Mesendoderm (in vitro differentiated cells): ENCODE measurements at regions not wholly inside any gene's neighbourhood (a gene's known extent, or its start where the extent isn't known, plus 50 kb on each side); places are given as distances from the start of the nearest gene placed in this dataset.

ENCODE experiments used
- DNase-seq: peaks from one replicate; pipeline ENCODE4 v3.0.0; 2013
- H2AK5ac ChIP-seq: 2 replicates; pipeline ENCODE4 v1.6.1; 2013; ENCODE audit warnings: low read length, inconsistent platforms
- H2BK120ac ChIP-seq: 2 replicates; pipeline ENCODE4 v1.6.1; 2013; ENCODE audit warnings: low read depth, mild to moderate bottlenecking, low read length, moderate library complexity, mixed read lengths
- H2BK15ac ChIP-seq: replicated peaks from 2 replicates; pipeline ENCODE4 v1.6.1; 2013; ENCODE audit warnings: low read depth, mild to moderate bottlenecking, moderate library complexity
- H2BK5ac ChIP-seq: 2 replicates; pipeline ENCODE4 v1.6.1; 2013; ENCODE audit warnings: low read length, inconsistent platforms
- H3K18ac ChIP-seq: 2 replicates; pipeline ENCODE4 v1.6.1; 2013; ENCODE audit warnings: mild to moderate bottlenecking, low read length, mixed read lengths
- H3K23ac ChIP-seq: one replicate; pipeline ENCODE4 v1.6.1; 2013; ENCODE audit warnings: low read length
- H3K27ac ChIP-seq: 2 replicates; pipeline ENCODE4 v1.5.1; 2013; ENCODE audit warnings: low read depth, mild to moderate bottlenecking, inconsistent platforms, low read length, moderate library complexity
- H3K27me3 ChIP-seq: 2 replicates; pipeline ENCODE4 v1.6.1; 2013; ENCODE audit warnings: low read length, control low read depth, mild to moderate bottlenecking, inconsistent platforms; ENCODE audit not compliant: insufficient read depth, poor library complexity
- H3K36me3 ChIP-seq: 2 replicates; pipeline ENCODE4 v1.6.1; 2013; ENCODE audit warnings: low read length, inconsistent platforms; ENCODE audit not compliant: control insufficient read depth, insufficient read depth
- H3K4ac ChIP-seq: one replicate; pipeline ENCODE4 v1.6.1; 2013; ENCODE audit warnings: low read depth, mild to moderate bottlenecking, low read length, moderate library complexity
- H3K4me1 ChIP-seq: 2 replicates; pipeline ENCODE4 v1.6.1; 2013; ENCODE audit warnings: low read depth, low read length, inconsistent platforms; ENCODE audit not compliant: control insufficient read depth
- H3K4me2 ChIP-seq: 2 replicates; pipeline ENCODE4 v1.6.1; 2013; ENCODE audit warnings: low read length
- H3K4me3 ChIP-seq: 2 replicates; pipeline ENCODE4 v1.5.1; 2013; ENCODE audit warnings: mild to moderate bottlenecking, low read length
- H3K56ac ChIP-seq: one replicate; pipeline ENCODE4 v1.6.1; 2013; ENCODE audit warnings: low read length
- H3K79me1 ChIP-seq: 2 replicates; pipeline ENCODE4 v1.6.1; 2013; ENCODE audit warnings: low read length, inconsistent platforms
- H3K79me2 ChIP-seq: 2 replicates; pipeline ENCODE4 v1.6.1; 2013; ENCODE audit warnings: mild to moderate bottlenecking, low read length; ENCODE audit not compliant: control insufficient read depth, insufficient read depth
- H3K9ac ChIP-seq: 2 replicates; pipeline ENCODE4 v1.6.1; 2013; ENCODE audit warnings: low read length, inconsistent platforms
- H4K5ac ChIP-seq: one replicate; pipeline ENCODE4 v1.6.1; 2013; ENCODE audit warnings: low read length
- H4K8ac ChIP-seq: one replicate; pipeline ENCODE4 v1.6.1; 2013; ENCODE audit warnings: low read depth, mild to moderate bottlenecking, control low read depth, low read length, moderate library complexity
- WGBS: extraction: QIAGEN DNeasy Blood & Tissue Kit; methylation state at CpG from one replicate; pipeline ENCODE4 v1.1.7; 2013; ENCODE audit warnings: low lambda C conversion rate, missing lambda C conversion rate; ENCODE audit not compliant: insufficient coverage; ENCODE audit errors: extremely low coverage; 5-methylcytosine and 5-hydroxymethylcytosine counted together

DNA sequence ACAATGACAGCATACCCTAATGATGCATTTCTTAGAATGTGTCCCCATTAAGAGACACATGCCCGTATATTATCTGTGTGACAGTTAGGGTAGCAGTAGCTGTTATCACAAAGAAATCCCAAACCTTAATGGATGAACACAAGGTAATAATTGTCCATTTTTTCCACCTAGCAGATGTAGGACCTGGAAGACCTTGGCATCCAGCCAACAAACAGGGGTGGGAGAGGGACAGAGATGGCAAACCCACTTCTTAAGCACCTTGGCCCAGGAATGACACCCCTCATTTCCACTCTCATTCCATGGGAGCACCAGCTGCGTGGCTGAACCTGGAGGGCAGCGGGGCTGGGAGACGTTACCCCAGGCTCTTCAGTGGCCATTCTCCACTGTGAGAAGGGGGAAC is 679.0 kb downstream of the AACS start:
- DNase-seq = no peak
- H3K79me1 ChIP-seq = no peaks in the 10 kb centered on the region
- H3K27me3 ChIP-seq = no peaks in the 10 kb centered on the region
- H4K5ac ChIP-seq = no peak overlapping the region
- no peak overlapping the region for H2AK5ac ChIP-seq
- no peak overlapping the region for H4K8ac ChIP-seq
- H3K4me2 ChIP-seq = no peak overlapping the region
- WGBS = no CpG with 5 or more reads among the region's 4 CpGs
- no peak overlapping the region for H3K18ac ChIP-seq
- no peak overlapping the region for H2BK5ac ChIP-seq
- no peak overlapping the region for H3K4me3 ChIP-seq
- H2BK120ac ChIP-seq = no peak overlapping the region
- no peak overlapping the region for H3K9ac ChIP-seq
- H3K23ac ChIP-seq = no peak overlapping the region
- H3K36me3 ChIP-seq = no peaks in the 10 kb centered on the region
- no peak overlapping the region for H3K27ac ChIP-seq
- no peaks in the 10 kb centered on the region for H3K4me1 ChIP-seq
- no peak overlapping the region for H3K56ac ChIP-seq
- H3K4ac ChIP-seq = no peak overlapping the region
- no peak overlapping the region for H2BK15ac ChIP-seq
- no peaks in the 10 kb centered on the region for H3K79me2 ChIP-seq

GRCh38 chr12:125755512-125755911 is 690.3 kb downstream of the AACS start:
- H3K56ac ChIP-seq = no peak overlapping the region
- H2BK120ac ChIP-seq = no peak overlapping the region
- H4K8ac ChIP-seq = no peak overlapping the region
- no peak overlapping the region for H3K4me2 ChIP-seq
- H3K23ac ChIP-seq = no peak overlapping the region
- no peak overlapping the region for H3K4ac ChIP-seq
- no peak overlapping the region for H4K5ac ChIP-seq
- no CpG with 5 or more reads among the region's 2 CpGs for WGBS
- no peak overlapping the region for H3K18ac ChIP-seq
- H3K4me3 ChIP-seq = no peak overlapping the region
- H3K79me2 ChIP-seq = no peaks in the 10 kb centered on the region
- H2AK5ac ChIP-seq = no peak overlapping the region
- DNase-seq = peak; percentile 56
- no peaks in the 10 kb centered on the region for H3K79me1 ChIP-seq
- no peak overlapping the region for H2BK15ac ChIP-seq
- H2BK5ac ChIP-seq = no peak overlapping the region
- H3K36me3 ChIP-seq = no peaks in the 10 kb centered on the region
- no peak overlapping the region for H3K27ac ChIP-seq
- no peaks in the 10 kb centered on the region for H3K27me3 ChIP-seq
- no peaks in the 10 kb centered on the region for H3K4me1 ChIP-seq
- no peak overlapping the region for H3K9ac ChIP-seq

DNA sequence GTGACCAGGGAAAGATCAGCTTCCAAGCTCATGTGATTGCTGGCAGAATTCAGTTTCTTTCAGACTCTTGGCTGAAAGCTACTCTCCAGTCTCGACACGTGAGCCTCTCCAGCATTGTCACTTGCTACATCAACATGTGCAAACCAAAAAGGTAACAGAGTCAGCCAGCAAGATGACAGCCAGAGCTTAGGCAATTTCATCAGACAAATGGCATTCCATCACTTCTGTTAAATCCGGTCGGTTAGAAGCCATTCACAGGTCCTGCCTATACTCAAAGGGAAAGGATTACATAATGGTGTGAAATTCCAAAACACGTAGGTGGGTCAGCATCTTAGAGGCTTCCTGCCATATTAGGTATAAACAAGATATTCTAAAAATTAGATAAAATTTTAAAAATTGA is 700.9 kb downstream of the AACS start:
- no CpG with 5 or more reads among the region's 5 CpGs for WGBS
- DNase-seq = peak; percentile 94
- H3K79me2 ChIP-seq = no peaks in the 10 kb centered on the region
- no peak overlapping the region for H3K4me3 ChIP-seq
- no peaks in the 10 kb centered on the region for H3K36me3 ChIP-seq
- H2AK5ac ChIP-seq = no peak overlapping the region
- no peaks in the 10 kb centered on the region for H3K79me1 ChIP-seq
- H4K8ac ChIP-seq = no peak overlapping the region
- no peak overlapping the region for H2BK120ac ChIP-seq
- H3K4me2 ChIP-seq = no peak overlapping the region
- H3K9ac ChIP-seq = no peak overlapping the region
- no peak overlapping the region for H2BK15ac ChIP-seq
- H4K5ac ChIP-seq = no peak overlapping the region
- no peaks in the 10 kb centered on the region for H3K27me3 ChIP-seq
- no peak overlapping the region for H3K27ac ChIP-seq
- no peak overlapping the region for H2BK5ac ChIP-seq
- H3K56ac ChIP-seq = no peak overlapping the region
- H3K4ac ChIP-seq = peak overlapping the region; percentile 31
- H3K18ac ChIP-seq = no peak overlapping the region
- H3K23ac ChIP-seq = no peak overlapping the region
- peaks cover 3% of the 10 kb centered on the region for H3K4me1 ChIP-seq

DNA sequence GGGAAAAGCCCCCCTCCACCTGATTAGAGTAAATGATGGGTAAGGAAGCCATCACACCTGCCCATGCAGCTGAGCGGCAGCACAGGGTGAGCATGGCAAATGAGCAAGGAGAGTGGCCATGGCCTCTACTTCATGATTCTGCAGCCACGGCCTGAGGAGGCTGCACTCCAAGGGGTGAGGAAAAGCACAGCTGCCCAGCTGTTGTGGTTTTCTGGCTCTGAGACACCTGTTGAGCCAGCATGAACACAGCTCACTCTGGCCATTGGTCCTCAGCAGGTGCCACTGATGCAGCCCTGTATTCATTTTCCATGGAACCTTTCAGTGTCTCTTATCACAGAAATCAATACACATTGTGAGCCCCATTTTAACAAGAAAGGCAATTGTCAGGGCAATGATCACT is 707.2 kb downstream of the AACS start:
- H4K5ac ChIP-seq = no peak overlapping the region
- no peak overlapping the region for H4K8ac ChIP-seq
- no peak overlapping the region for H3K4me2 ChIP-seq
- H3K18ac ChIP-seq = no peak overlapping the region
- no peak overlapping the region for H2AK5ac ChIP-seq
- no peak overlapping the region for H3K4ac ChIP-seq
- no peak overlapping the region for H3K4me3 ChIP-seq
- no CpG with 5 or more reads among the region's 2 CpGs for WGBS
- H3K79me1 ChIP-seq = no peaks in the 10 kb centered on the region
- H3K79me2 ChIP-seq = no peaks in the 10 kb centered on the region
- no peak overlapping the region for H2BK15ac ChIP-seq
- no peak for DNase-seq
- H2BK5ac ChIP-seq = no peak overlapping the region
- no peak overlapping the region for H2BK120ac ChIP-seq
- H3K23ac ChIP-seq = no peak overlapping the region
- no peak overlapping the region for H3K56ac ChIP-seq
- no peaks in the 10 kb centered on the region for H3K27me3 ChIP-seq
- H3K36me3 ChIP-seq = no peaks in the 10 kb centered on the region
- no peak overlapping the region for H3K9ac ChIP-seq
- H3K4me1 ChIP-seq = no peaks in the 10 kb centered on the region
- H3K27ac ChIP-seq = no peak overlapping the region

- Histone ChIP-seq H3K4ac (no peak overlapping the region), H3K56ac (no peak overlapping the region), H4K5ac (no peak overlapping the region), H4K8ac (no peak overlapping the region), H3K27me3 (no peaks in the 10 kb centered on the region), H2BK120ac (no peak overlapping the region), H3K4me3 (no peak overlapping the region), H3K4me1 (no peaks in the 10 kb centered on the region), H3K36me3 (no peaks in the 10 kb centered on the region), H3K27ac (no peak overlapping the region), H3K23ac (no peak overlapping the region), H2BK5ac (no peak overlapping the region), H3K9ac (no peak overlapping the region), H3K79me2 (no peaks in the 10 kb centered on the region), H2AK5ac (no peak overlapping the region), H3K79me1 (no peaks in the 10 kb centered on the region), H2BK15ac (no peak overlapping the region), H3K4me2 (no peak overlapping the region), H3K18ac (no peak overlapping the region)
- DNase-seq = peak; percentile 90
- WGBS = no CpG with 5 or more reads among the region's 14 CpGs
Observed at GRCh38 chr12:125773033-125773640, 707.9 kb downstream of the AACS start.

GRCh38 chr12:125775507-125775906 is 710.3 kb downstream of the AACS start:
- Histone ChIP-seq H2BK5ac (no peak overlapping the region), H3K27me3 (no peaks in the 10 kb centered on the region), H3K4me3 (no peak overlapping the region), H3K9ac (no peak overlapping the region), H4K8ac (no peak overlapping the region), H2BK120ac (no peak overlapping the region), H3K4ac (no peak overlapping the region), H4K5ac (no peak overlapping the region), H3K56ac (no peak overlapping the region), H3K79me1 (no peaks in the 10 kb centered on the region), H3K79me2 (no peaks in the 10 kb centered on the region), H3K4me1 (no peaks in the 10 kb centered on the region), H3K23ac (no peak overlapping the region), H2AK5ac (no peak overlapping the region), H3K18ac (no peak overlapping the region), H3K27ac (no peak overlapping the region), H3K36me3 (no peaks in the 10 kb centered on the region), H3K4me2 (no peak overlapping the region), H2BK15ac (no peak overlapping the region)
- no peak for DNase-seq
- whole genome bisulfite sequencing = no CpG with 5 or more reads among the region's 3 CpGs
